Left ventricle myocardium inferior (tissue), 1 donor: ENCODE measurements at regions not wholly inside any gene's neighbourhood (a gene's known extent, or its start where the extent isn't known, plus 50 kb on each side); places are given as distances from the start of the nearest gene placed in this dataset.
"Not testable (repeated sequence)": the region's sequence is repeated elsewhere in the genome, so short reads cannot be mapped to it uniquely, and the experiment has no call there.

Experiments
- DNase-seq: peaks from one replicate; pipeline ENCODE4 v3.0.0-alpha.2; 2020
- H3K27ac ChIP-seq: fragments of 200-600 bp; replicated peaks from 2 replicates; pipeline ENCODE4 v1.8.0; 2021
- H3K27me3 ChIP-seq: fragments of 200-600 bp; 2 replicates; pipeline ENCODE4 v1.8.0; 2021; ENCODE audit warnings: low read depth
- H3K36me3 ChIP-seq: fragments of 200-600 bp; 2 replicates; pipeline ENCODE4 v1.8.0; 2021
- H3K4me1 ChIP-seq: fragments of 200-600 bp; 2 replicates; pipeline ENCODE4 v1.8.0; 2021
- H3K4me3 ChIP-seq: fragments of 200-600 bp; 2 replicates; pipeline ENCODE4 v1.8.0; 2021; ENCODE audit warnings: mild to moderate bottlenecking, moderate library complexity
- H3K9me3 ChIP-seq: fragments of 200-600 bp; replicated peaks from 2 replicates; pipeline ENCODE4 v1.8.0; 2021
- CTCF ChIP-seq: fragments of 200-600 bp; IDR thresholded peaks from 2 replicates; pipeline ENCODE4 v1.8.0; 2021; ENCODE audit warnings: antibody characterized with exemption, mild to moderate bottlenecking, borderline replicate concordance
- intact Hi-C: fragments of 100-400 bp; cut with micrococcal nuclease; formaldehyde crosslinking; loops from one replicate; pipeline ENCODE4 v1.11.0; 2022
- donor health status: DM: no; HTN: yes; CAD: no; lungs with severe emphysema.

GRCh38 chr10:61016007-61016406 is 72.0 kb upstream of the RHOBTB1 start:
- no peak overlapping the region for H3K27ac ChIP-seq
- TF ChIP-seq CTCF, result no peak
- no peak for DNase-seq
- no peaks in the 10 kb centered on the region for H3K27me3 ChIP-seq
- H3K9me3 ChIP-seq, result no peaks in the 10 kb centered on the region
- no peak overlapping the region for H3K4me3 ChIP-seq
- H3K36me3 ChIP-seq, result no peaks in the 10 kb centered on the region
- no peaks in the 10 kb centered on the region for H3K4me1 ChIP-seq
- intact Hi-C loops, result no loop called here

- no peak for TF ChIP-seq CTCF
- no peak overlapping the region for H3K27ac ChIP-seq
- no peak for DNase-seq
- H3K27me3 ChIP-seq, result no peaks in the 10 kb centered on the region
- no peaks in the 10 kb centered on the region for H3K36me3 ChIP-seq
- intact Hi-C loops, result no loop called here
- no peak overlapping the region for H3K4me3 ChIP-seq
- no peaks in the 10 kb centered on the region for H3K9me3 ChIP-seq
- no peaks in the 10 kb centered on the region for H3K4me1 ChIP-seq
Measured at GRCh38 chr10:61010863-61011262, 66.9 kb upstream of the RHOBTB1 start.

- H3K4me3 ChIP-seq, intact Hi-C loops, H3K9me3 ChIP-seq, H3K27ac ChIP-seq, H3K36me3 ChIP-seq, DNase-seq, H3K4me1 ChIP-seq: not testable (repeated sequence)
- H3K27me3 ChIP-seq, result peaks cover 42% of the 10 kb centered on the region
Measured at GRCh38 chr10:61003069-61003468, 59.1 kb upstream of the RHOBTB1 start.

GRCh38 chr10:61001731-61002122 is 57.7 kb upstream of the RHOBTB1 start:
- Histone ChIP-seq H3K36me3 (no peaks in the 10 kb centered on the region), H3K9me3 (peaks cover 8% of the 10 kb centered on the region), H3K27ac (no peak overlapping the region), H3K4me3 (peak overlapping the region; percentile 60), H3K27me3 (peaks cover 42% of the 10 kb centered on the region), H3K4me1 (peaks cover 9% of the 10 kb centered on the region)
- no peak for TF ChIP-seq CTCF
- no peak for DNase-seq
- intact Hi-C loops, result no loop called here

GRCh38 chr10:61000769-61001730 is 57.1 kb upstream of the RHOBTB1 start:
- peaks cover 8% of the 10 kb centered on the region for H3K9me3 ChIP-seq
- no peaks in the 10 kb centered on the region for H3K36me3 ChIP-seq
- no peak for DNase-seq
- TF ChIP-seq CTCF, result no peak
- H3K4me3 ChIP-seq, result peak overlapping the region; percentile 60
- peaks cover 9% of the 10 kb centered on the region for H3K4me1 ChIP-seq
- no peak overlapping the region for H3K27ac ChIP-seq
- H3K27me3 ChIP-seq, result peaks cover 42% of the 10 kb centered on the region
- intact Hi-C loops, result no loop called here

- Histone ChIP-seq H3K36me3 (no peaks in the 10 kb centered on the region), H3K4me1 (peaks cover 9% of the 10 kb centered on the region), H3K9me3 (peaks cover 2% of the 10 kb centered on the region), H3K4me3 (no peak overlapping the region), H3K27ac (no peak overlapping the region), H3K27me3 (peaks cover 42% of the 10 kb centered on the region)
- intact Hi-C loops, result no loop called here
- no peak for TF ChIP-seq CTCF
- no peak for DNase-seq
Measured at GRCh38 chr10:60998932-60999331, 54.9 kb upstream of the RHOBTB1 start.
